Activated CD8-positive, alpha-beta memory T cell treated with anti-CD3 and anti-CD28 coated beads, Interleukin-2, amount 10 ng/mL, durations not matched to agents 7 days and 5 days (primary cell): ENCODE measurements at regions not wholly inside any gene's neighbourhood (a gene's known extent, or its start where the extent isn't known, plus 50 kb on each side); places are given as distances from the start of the nearest gene placed in this dataset.
A peak's percentile ranks its signal among the peaks of the same experiment; 100 is the strongest.

Source experiments
- ATAC-seq: fragments of 150-1000 bp; cut with Tn5 transposase; one replicate; pipeline ENCODE4 v1.10.0; 2021; ENCODE audit warnings: moderate library complexity
- CTCF ChIA-PET: fragments of 350-600 bp; sonication (Branson Sonifier 250); formaldehyde crosslinking; loops from one replicate; lab custom pipeline; 2021; ENCODE audit warnings: antibody characterized with exemption; lab: Charles Lee
- DNase-seq: peaks from one replicate; pipeline ENCODE4 v3.0.0-alpha.2; 2020
- H3K27ac Mint-ChIP-seq: one replicate; pipeline ENCODE4 v1.8.0; 2021; ENCODE audit warnings: mild to moderate bottlenecking, mixed read lengths
- H3K27me3 Mint-ChIP-seq: one replicate; pipeline ENCODE4 v1.8.0; 2021; ENCODE audit warnings: mixed read lengths
- H3K36me3 Mint-ChIP-seq: one replicate; pipeline ENCODE4 v1.8.0; 2021; ENCODE audit warnings: mild to moderate bottlenecking, mixed read lengths
- H3K4me1 Mint-ChIP-seq: one replicate; pipeline ENCODE4 v1.8.0; 2021; ENCODE audit warnings: mixed read lengths
- H3K4me3 Mint-ChIP-seq: one replicate; pipeline ENCODE4 v1.8.0; 2021; ENCODE audit warnings: mild to moderate bottlenecking, moderate library complexity, mixed read lengths
- H3K9me3 Mint-ChIP-seq: one replicate; pipeline ENCODE4 v1.8.0; 2022; ENCODE audit warnings: low read depth, mixed read lengths

- Mint-ChIP-seq H3K4me1 (no peaks in the 10 kb centered on the region), H3K27me3 (no peaks in the 10 kb centered on the region), H3K36me3 (no peaks in the 10 kb centered on the region), H3K4me3 (no peak overlapping the region), H3K27ac (no peak overlapping the region), H3K9me3 (no peaks in the 10 kb centered on the region)
- DNase-seq (no peak), ATAC-seq (no peak)
- CTCF ChIA-PET, result no interaction called here
Observed at GRCh38 chr4:11532138-11532537, 103.4 kb upstream of the HS3ST1 start.

GRCh38 chr4:11529625-11530201 lies 101.0 kb upstream of the HS3ST1 start:
- CTCF ChIA-PET, result no interaction called here
- Mint-ChIP-seq H3K36me3 (no peaks in the 10 kb centered on the region), H3K27ac (no peak overlapping the region), H3K27me3 (peaks cover 4% of the 10 kb centered on the region), H3K9me3 (no peaks in the 10 kb centered on the region), H3K4me3 (no peak overlapping the region), H3K4me1 (no peaks in the 10 kb centered on the region)
- no peak for ATAC-seq
- no peak for DNase-seq

- DNase-seq, result no peak
- no peak overlapping the region for H3K27ac Mint-ChIP-seq
- no peaks in the 10 kb centered on the region for H3K9me3 Mint-ChIP-seq
- H3K4me1 Mint-ChIP-seq, result no peaks in the 10 kb centered on the region
- peaks cover 4% of the 10 kb centered on the region for H3K27me3 Mint-ChIP-seq
- CTCF ChIA-PET, result no interaction called here
- ATAC-seq, result no peak
- H3K4me3 Mint-ChIP-seq, result no peak overlapping the region
- H3K36me3 Mint-ChIP-seq, result no peaks in the 10 kb centered on the region
Observed at GRCh38 chr4:11525085-11525484, 96.4 kb upstream of the HS3ST1 start.

- CTCF ChIA-PET, result no interaction called here
- peaks cover 2% of the 10 kb centered on the region for H3K9me3 Mint-ChIP-seq
- no peaks in the 10 kb centered on the region for H3K4me1 Mint-ChIP-seq
- no peaks in the 10 kb centered on the region for H3K36me3 Mint-ChIP-seq
- H3K27me3 Mint-ChIP-seq, result peaks cover 3% of the 10 kb centered on the region
- H3K27ac Mint-ChIP-seq, result no peak overlapping the region
- DNase-seq (no peak), ATAC-seq (no peak)
- H3K4me3 Mint-ChIP-seq, result no peak overlapping the region
Observed at GRCh38 chr4:11518754-11519153, 90.1 kb upstream of the HS3ST1 start.

GRCh38 chr4:11514779-11515419 lies 86.2 kb upstream of the HS3ST1 start:
- no peak overlapping the region for H3K27ac Mint-ChIP-seq
- no peaks in the 10 kb centered on the region for H3K36me3 Mint-ChIP-seq
- H3K4me1 Mint-ChIP-seq, result no peaks in the 10 kb centered on the region
- peaks cover 2% of the 10 kb centered on the region for H3K9me3 Mint-ChIP-seq
- DNase-seq (no peak), ATAC-seq (no peak)
- no peak overlapping the region for H3K4me3 Mint-ChIP-seq
- H3K27me3 Mint-ChIP-seq, result peaks cover 6% of the 10 kb centered on the region
- CTCF ChIA-PET, result no interaction called here

GRCh38 chr4:11514003-11514402 lies 85.3 kb upstream of the HS3ST1 start:
- Mint-ChIP-seq H3K9me3 (peaks cover 2% of the 10 kb centered on the region), H3K27me3 (peaks cover 10% of the 10 kb centered on the region), H3K4me1 (no peaks in the 10 kb centered on the region), H3K36me3 (no peaks in the 10 kb centered on the region), H3K4me3 (no peak overlapping the region), H3K27ac (no peak overlapping the region)
- ATAC-seq (no peak), DNase-seq (no peak)
- CTCF ChIA-PET, result no interaction called here

GRCh38 chr4:11512871-11513270 lies 84.2 kb upstream of the HS3ST1 start:
- CTCF ChIA-PET, result interaction anchor here (0.6 kb wide), 1 partner anchor 901 kb away, joined by 3 read pairs; no protein-coding TSS in a partner anchor
- no peaks in the 10 kb centered on the region for H3K4me1 Mint-ChIP-seq
- H3K9me3 Mint-ChIP-seq, result peaks cover 2% of the 10 kb centered on the region
- H3K4me3 Mint-ChIP-seq, result no peak overlapping the region
- DNase-seq (no peak), ATAC-seq (no peak)
- no peak overlapping the region for H3K27ac Mint-ChIP-seq
- no peaks in the 10 kb centered on the region for H3K36me3 Mint-ChIP-seq
- H3K27me3 Mint-ChIP-seq, result peaks cover 10% of the 10 kb centered on the region

- ATAC-seq, result no peak
- Mint-ChIP-seq H3K4me1 (no peaks in the 10 kb centered on the region), H3K9me3 (peaks cover 2% of the 10 kb centered on the region), H3K4me3 (no peak overlapping the region), H3K36me3 (no peaks in the 10 kb centered on the region), H3K27ac (no peak overlapping the region), H3K27me3 (peaks cover 10% of the 10 kb centered on the region)
- DNase-seq, result no peak
- CTCF ChIA-PET, result no interaction called here
Observed at GRCh38 chr4:11511321-11511720, 82.6 kb upstream of the HS3ST1 start.

- peaks cover 5% of the 10 kb centered on the region for H3K27me3 Mint-ChIP-seq
- peaks cover 9% of the 10 kb centered on the region for H3K4me1 Mint-ChIP-seq
- DNase-seq (no peak), ATAC-seq (no peak)
- no peaks in the 10 kb centered on the region for H3K9me3 Mint-ChIP-seq
- H3K4me3 Mint-ChIP-seq, result no peak overlapping the region
- no peak overlapping the region for H3K27ac Mint-ChIP-seq
- CTCF ChIA-PET, result no interaction called here
- H3K36me3 Mint-ChIP-seq, result no peaks in the 10 kb centered on the region
Observed at GRCh38 chr4:11507920-11508319, 79.2 kb upstream of the HS3ST1 start.

GRCh38 chr4:11506194-11506593 lies 77.5 kb upstream of the HS3ST1 start:
- Mint-ChIP-seq H3K4me1 (peaks cover 9% of the 10 kb centered on the region), H3K9me3 (no peaks in the 10 kb centered on the region), H3K27me3 (peaks cover 7% of the 10 kb centered on the region), H3K36me3 (peaks cover 1% of the 10 kb centered on the region), H3K4me3 (no peak overlapping the region), H3K27ac (no peak overlapping the region)
- CTCF ChIA-PET, result no interaction called here
- no peak for ATAC-seq
- no peak for DNase-seq

GRCh38 chr4:11505221-11505971 lies 76.7 kb upstream of the HS3ST1 start:
- Mint-ChIP-seq H3K27me3 (peaks cover 7% of the 10 kb centered on the region), H3K4me1 (peaks cover 9% of the 10 kb centered on the region), H3K9me3 (no peaks in the 10 kb centered on the region), H3K27ac (no peak overlapping the region), H3K36me3 (peaks cover 1% of the 10 kb centered on the region), H3K4me3 (no peak overlapping the region)
- CTCF ChIA-PET, result no interaction called here
- ATAC-seq (peak; percentile 47), DNase-seq (no peak)

GRCh38 chr4:11503166-11503565 lies 74.5 kb upstream of the HS3ST1 start:
- peaks cover 9% of the 10 kb centered on the region for H3K4me1 Mint-ChIP-seq
- no peak overlapping the region for H3K27ac Mint-ChIP-seq
- H3K4me3 Mint-ChIP-seq, result no peak overlapping the region
- CTCF ChIA-PET, result no interaction called here
- H3K36me3 Mint-ChIP-seq, result peaks cover 1% of the 10 kb centered on the region
- ATAC-seq (no peak), DNase-seq (no peak)
- H3K27me3 Mint-ChIP-seq, result peaks cover 3% of the 10 kb centered on the region
- no peaks in the 10 kb centered on the region for H3K9me3 Mint-ChIP-seq

- no peaks in the 10 kb centered on the region for H3K9me3 Mint-ChIP-seq
- peaks cover 1% of the 10 kb centered on the region for H3K36me3 Mint-ChIP-seq
- peaks cover 3% of the 10 kb centered on the region for H3K27me3 Mint-ChIP-seq
- CTCF ChIA-PET, result no interaction called here
- DNase-seq (no peak), ATAC-seq (no peak)
- H3K27ac Mint-ChIP-seq, result no peak overlapping the region
- no peak overlapping the region for H3K4me3 Mint-ChIP-seq
- peaks cover 15% of the 10 kb centered on the region for H3K4me1 Mint-ChIP-seq
Observed at GRCh38 chr4:11497972-11498371, 69.3 kb upstream of the HS3ST1 start.

- H3K27me3 Mint-ChIP-seq, result peaks cover 6% of the 10 kb centered on the region
- no peaks in the 10 kb centered on the region for H3K9me3 Mint-ChIP-seq
- H3K27ac Mint-ChIP-seq, result peak overlapping the region; percentile 30
- ATAC-seq (no peak), DNase-seq (no peak)
- peaks cover 15% of the 10 kb centered on the region for H3K4me1 Mint-ChIP-seq
- H3K36me3 Mint-ChIP-seq, result peaks cover 1% of the 10 kb centered on the region
- no peak overlapping the region for H3K4me3 Mint-ChIP-seq
- CTCF ChIA-PET, result no interaction called here
Observed at GRCh38 chr4:11497212-11497806, 68.6 kb upstream of the HS3ST1 start.
